SK-N-SH (cell line): ENCODE measurements at regions not wholly inside any gene's neighbourhood (a gene's known extent, or its start where the extent isn't known, plus 50 kb on each side); places are given as distances from the start of the nearest gene placed in this dataset.

ENCODE experiments used
- CTCF ChIA-PET: fragments of 300-600, 350-600 bp; formaldehyde crosslinking; extraction: SDS; loops from one replicate; lab custom pipeline; 2021; lab: Yijun Ruan, JAX
- POLR2A ChIA-PET: fragments of 350-600 bp; sonication (Branson Sonifier 250); formaldehyde crosslinking; extraction: SDS; loops from one replicate; lab custom pipeline; 2020; ENCODE audit warnings: antibody characterized with exemption, inconsistent platforms; lab: Yijun Ruan, JAX
- DNase-seq: peaks from one replicate; pipeline ENCODE4 v3.0.0; 2012
- H2AFZ ChIP-seq: fragments of 200-600 bp; sonication (generic); 2 replicates; pipeline ENCODE4 v1.8.1; 2016; ENCODE audit warnings: antibody characterized with exemption, mild to moderate bottlenecking, low read depth
- H3F3A ChIP-seq: fragments of 200-600 bp; sonication (generic); replicated peaks from 2 replicates; pipeline ENCODE3; 2016; ENCODE audit warnings: antibody characterized with exemption, mild to moderate bottlenecking; ENCODE audit not compliant: insufficient read depth
- H3K27ac ChIP-seq, 2 experiments: fragments of 200-500 bp in 1 of 2; fragments of 200-600 bp in 1 of 2; sonication (Bioruptor generic) in 1 of 2; sonication (generic), shearing (Covaris generic) in 1 of 2; 2 replicates each; pipeline versions ENCODE4 v1.5.1 to v1.6.1; 2014 to 2016; ENCODE audit warnings: low read depth in 2 of 2, inconsistent platforms in 1 of 2, low read length in 1 of 2, mild to moderate bottlenecking in 1 of 2, mixed read lengths in 1 of 2
- H3K27me3 ChIP-seq: fragments of 200-600 bp; sonication (generic), shearing (Covaris generic); 2 replicates; pipeline ENCODE4 v1.6.1; 2016; ENCODE audit warnings: mixed run types; ENCODE audit not compliant: insufficient read depth
- H3K36me3 ChIP-seq, 2 experiments: fragments of 200-500 bp in 1 of 2; fragments of 200-600 bp in 1 of 2; sonication (Bioruptor generic) in 1 of 2; sonication (generic) in 1 of 2; replicated peaks in 1 of 2; 2 replicates each; pipeline versions ENCODE3 to v1.5.1; 2014 to 2016; ENCODE audit warnings: low read length in 1 of 2, mild to moderate bottlenecking in 1 of 2; ENCODE audit not compliant: insufficient read depth in 2 of 2, control insufficient read depth in 1 of 2
- H3K4me1 ChIP-seq, 2 experiments: fragments of 200-500 bp in 1 of 2; fragments of 200-600 bp in 1 of 2; sonication (Bioruptor generic) in 1 of 2; sonication (generic), shearing (Covaris generic) in 1 of 2; 2 replicates each; pipeline versions ENCODE4 v1.5.1 to v1.6.1; 2014 to 2016; ENCODE audit warnings: low read depth in 1 of 2, low read length in 1 of 2, mixed run types in 1 of 2; ENCODE audit not compliant: insufficient read depth in 2 of 2, control insufficient read depth in 1 of 2
- H3K4me2 ChIP-seq: fragments of 200-600 bp; sonication (generic), shearing (Covaris generic); 2 replicates; pipeline ENCODE4 v1.6.1; 2017; ENCODE audit warnings: mixed run types
- H3K4me3 ChIP-seq, 2 experiments: fragments of 200-500 bp in 1 of 2; fragments of 200-600 bp in 1 of 2; sonication (Bioruptor generic) in 1 of 2; sonication (generic), shearing (Covaris generic) in 1 of 2; 2 replicates each; pipeline versions ENCODE4 v1.5.1 to v1.8.1; 2014 to 2016; ENCODE audit warnings: low read depth in 2 of 2, inconsistent platforms in 1 of 2, low read length in 1 of 2, mild to moderate bottlenecking in 1 of 2, mixed read lengths in 1 of 2, moderate library complexity in 1 of 2
- H3K79me2 ChIP-seq: fragments of 200-600 bp; sonication (generic); 2 replicates; pipeline ENCODE4 v1.8.1; 2017; ENCODE audit warnings: mild to moderate bottlenecking; ENCODE audit not compliant: insufficient read depth
- H3K9ac ChIP-seq: fragments of 200-600 bp; sonication (generic); 2 replicates; pipeline ENCODE4 v1.6.1; 2017; ENCODE audit warnings: mixed run types
- H3K9me2 ChIP-seq: fragments of 200-600 bp; sonication (generic); 2 replicates; pipeline ENCODE4 v1.6.1; 2017; ENCODE audit warnings: mixed run types
- H3K9me3 ChIP-seq: fragments of 200-600 bp; sonication (generic); 2 replicates; pipeline ENCODE4 v1.6.1; 2017; ENCODE audit warnings: mixed run types, mild to moderate bottlenecking, moderate library complexity
- H4K20me1 ChIP-seq: fragments of 200-600 bp; sonication (generic); 2 replicates; pipeline ENCODE4 v1.6.1; 2017; ENCODE audit warnings: mild to moderate bottlenecking, mixed run types; ENCODE audit not compliant: insufficient read depth
- EP300 ChIP-seq, 2 experiments: IDR thresholded peaks; 2 replicates each; pipeline versions ENCODE4 v1.4.0 to v1.6.1; 2012; ENCODE audit warnings: borderline replicate concordance in 1 of 2, low read depth in 1 of 2, low read length in 1 of 2
- FOSL2 ChIP-seq: IDR thresholded peaks from 2 replicates; pipeline ENCODE4 v1.4.0; 2012; ENCODE audit warnings: low read depth, mild to moderate bottlenecking, moderate library complexity, borderline replicate concordance
- FOXM1 ChIP-seq: IDR thresholded peaks from 2 replicates; pipeline ENCODE4 v1.4.0; 2012; ENCODE audit warnings: low read depth, mild to moderate bottlenecking
- GABPA ChIP-seq: IDR thresholded peaks from 2 replicates; pipeline ENCODE4 v1.4.0; 2012; ENCODE audit warnings: low read depth, mild to moderate bottlenecking
- JUND ChIP-seq: IDR thresholded peaks from 2 replicates; pipeline ENCODE4 v1.4.0; 2012
- SMC3 ChIP-seq: IDR thresholded peaks from 2 replicates; pipeline ENCODE4 v1.6.1; 2012; ENCODE audit warnings: low read depth, low read length, improper control_type of control experiment
- TAF1 ChIP-seq: IDR thresholded peaks from 2 replicates; pipeline ENCODE4 v1.6.1; 2012; ENCODE audit warnings: low read depth, mild to moderate bottlenecking, low read length, moderate library complexity, borderline replicate concordance
- YY1 ChIP-seq: IDR thresholded peaks from 2 replicates; pipeline ENCODE4 v1.4.0; 2012; ENCODE audit warnings: low read depth, mild to moderate bottlenecking
- whole genome bisulfite sequencing: methylation state at CpG from one replicate; pipeline ENCODE4 v1.1.6; 2017; ENCODE audit warnings: low lambda C conversion rate; 5-methylcytosine and 5-hydroxymethylcytosine counted together
- TF ChIP-seq, protein P1 (sequence below): IDR thresholded peaks from 2 replicates; pipeline ENCODE4 v1.6.1; 2012; ENCODE audit warnings: mild to moderate bottlenecking, low read depth, low read length, moderate library complexity
- TF ChIP-seq, protein P2 (sequence below): IDR thresholded peaks from 2 replicates; pipeline ENCODE4 v1.4.0; 2012; ENCODE audit warnings: low read depth, borderline replicate concordance
- TF ChIP-seq, protein P3 (sequence below): IDR thresholded peaks from 2 replicates; pipeline ENCODE4 v1.4.0; 2012; ENCODE audit warnings: low read depth, borderline replicate concordance
- TF ChIP-seq, protein P4 (sequence below): IDR thresholded peaks from 2 replicates; pipeline ENCODE4 v1.4.0; 2012; ENCODE audit warnings: low read depth

DNA sequence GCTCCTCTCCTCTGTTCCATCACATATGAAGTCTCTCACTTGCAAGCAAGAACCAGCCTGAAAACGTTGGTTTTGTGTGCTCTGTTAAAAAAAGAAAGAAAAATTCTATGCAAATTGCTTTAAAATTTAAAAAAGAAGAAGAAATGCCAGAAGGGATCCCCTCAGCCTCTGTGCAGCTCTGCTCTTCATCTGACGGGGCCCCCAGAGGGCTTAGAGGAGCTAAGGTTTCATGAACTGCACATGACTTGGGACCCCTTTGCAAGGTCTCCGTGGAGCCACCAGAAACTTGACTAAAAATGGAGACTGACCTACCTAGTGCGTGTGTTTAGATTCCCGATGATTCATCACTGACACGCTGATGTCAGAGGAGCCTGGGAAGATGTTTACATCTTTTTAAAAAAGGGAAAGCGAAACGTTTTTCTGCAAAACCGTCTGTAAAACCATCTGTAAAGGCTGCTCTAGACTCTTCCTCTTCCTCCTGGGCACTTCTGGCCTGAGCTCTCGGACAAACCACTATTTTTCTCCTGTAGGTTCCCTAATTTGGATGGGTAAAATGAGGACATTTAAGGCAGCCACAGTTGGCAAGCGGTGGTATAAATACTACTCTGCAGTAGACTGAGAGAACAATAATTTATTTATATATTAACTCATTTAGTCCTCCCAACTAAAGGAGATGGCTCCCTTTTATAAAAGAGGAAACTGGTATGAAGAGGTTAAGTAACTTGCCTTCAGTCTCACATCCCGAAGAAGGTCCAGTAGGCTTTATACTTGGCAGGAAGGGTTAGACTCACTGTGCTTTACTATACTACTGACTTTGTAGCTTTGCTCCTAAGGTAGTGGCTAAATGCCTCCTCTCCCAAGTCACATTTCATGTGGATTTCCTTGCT lies 67.2 kb upstream of the POLG start:
- peak overlapping the region in 1 of 2 experiments; percentile 59; a peak in 3 of 4 replicates for H3K27ac ChIP-seq
- TF ChIP-seq, protein P1, sequence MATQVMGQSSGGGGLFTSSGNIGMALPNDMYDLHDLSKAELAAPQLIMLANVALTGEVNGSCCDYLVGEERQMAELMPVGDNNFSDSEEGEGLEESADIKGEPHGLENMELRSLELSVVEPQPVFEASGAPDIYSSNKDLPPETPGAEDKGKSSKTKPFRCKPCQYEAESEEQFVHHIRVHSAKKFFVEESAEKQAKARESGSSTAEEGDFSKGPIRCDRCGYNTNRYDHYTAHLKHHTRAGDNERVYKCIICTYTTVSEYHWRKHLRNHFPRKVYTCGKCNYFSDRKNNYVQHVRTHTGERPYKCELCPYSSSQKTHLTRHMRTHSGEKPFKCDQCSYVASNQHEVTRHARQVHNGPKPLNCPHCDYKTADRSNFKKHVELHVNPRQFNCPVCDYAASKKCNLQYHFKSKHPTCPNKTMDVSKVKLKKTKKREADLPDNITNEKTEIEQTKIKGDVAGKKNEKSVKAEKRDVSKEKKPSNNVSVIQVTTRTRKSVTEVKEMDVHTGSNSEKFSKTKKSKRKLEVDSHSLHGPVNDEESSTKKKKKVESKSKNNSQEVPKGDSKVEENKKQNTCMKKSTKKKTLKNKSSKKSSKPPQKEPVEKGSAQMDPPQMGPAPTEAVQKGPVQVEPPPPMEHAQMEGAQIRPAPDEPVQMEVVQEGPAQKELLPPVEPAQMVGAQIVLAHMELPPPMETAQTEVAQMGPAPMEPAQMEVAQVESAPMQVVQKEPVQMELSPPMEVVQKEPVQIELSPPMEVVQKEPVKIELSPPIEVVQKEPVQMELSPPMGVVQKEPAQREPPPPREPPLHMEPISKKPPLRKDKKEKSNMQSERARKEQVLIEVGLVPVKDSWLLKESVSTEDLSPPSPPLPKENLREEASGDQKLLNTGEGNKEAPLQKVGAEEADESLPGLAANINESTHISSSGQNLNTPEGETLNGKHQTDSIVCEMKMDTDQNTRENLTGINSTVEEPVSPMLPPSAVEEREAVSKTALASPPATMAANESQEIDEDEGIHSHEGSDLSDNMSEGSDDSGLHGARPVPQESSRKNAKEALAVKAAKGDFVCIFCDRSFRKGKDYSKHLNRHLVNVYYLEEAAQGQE, result no peak
- no peak for TF ChIP-seq EP300 (IDR thresholded peaks at IDR 0.05; ENCODE audit: borderline replicate concordance in 1 of 2, low read depth in 1 of 2, low read length in 1 of 2)
- no peak for TF ChIP-seq GABPA
- TF ChIP-seq FOSL2, result peak; percentile 61; the same call in 1 of the 2 replicates
- 0 out of 2 replicates have a peak, but pooled peaks have one; percentile 19 for TF ChIP-seq YY1
- no peak for TF ChIP-seq TAF1
- TF ChIP-seq, protein P2, sequence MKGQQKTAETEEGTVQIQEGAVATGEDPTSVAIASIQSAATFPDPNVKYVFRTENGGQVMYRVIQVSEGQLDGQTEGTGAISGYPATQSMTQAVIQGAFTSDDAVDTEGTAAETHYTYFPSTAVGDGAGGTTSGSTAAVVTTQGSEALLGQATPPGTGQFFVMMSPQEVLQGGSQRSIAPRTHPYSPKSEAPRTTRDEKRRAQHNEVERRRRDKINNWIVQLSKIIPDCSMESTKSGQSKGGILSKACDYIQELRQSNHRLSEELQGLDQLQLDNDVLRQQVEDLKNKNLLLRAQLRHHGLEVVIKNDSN, result no peak
- TF ChIP-seq, protein P3, sequence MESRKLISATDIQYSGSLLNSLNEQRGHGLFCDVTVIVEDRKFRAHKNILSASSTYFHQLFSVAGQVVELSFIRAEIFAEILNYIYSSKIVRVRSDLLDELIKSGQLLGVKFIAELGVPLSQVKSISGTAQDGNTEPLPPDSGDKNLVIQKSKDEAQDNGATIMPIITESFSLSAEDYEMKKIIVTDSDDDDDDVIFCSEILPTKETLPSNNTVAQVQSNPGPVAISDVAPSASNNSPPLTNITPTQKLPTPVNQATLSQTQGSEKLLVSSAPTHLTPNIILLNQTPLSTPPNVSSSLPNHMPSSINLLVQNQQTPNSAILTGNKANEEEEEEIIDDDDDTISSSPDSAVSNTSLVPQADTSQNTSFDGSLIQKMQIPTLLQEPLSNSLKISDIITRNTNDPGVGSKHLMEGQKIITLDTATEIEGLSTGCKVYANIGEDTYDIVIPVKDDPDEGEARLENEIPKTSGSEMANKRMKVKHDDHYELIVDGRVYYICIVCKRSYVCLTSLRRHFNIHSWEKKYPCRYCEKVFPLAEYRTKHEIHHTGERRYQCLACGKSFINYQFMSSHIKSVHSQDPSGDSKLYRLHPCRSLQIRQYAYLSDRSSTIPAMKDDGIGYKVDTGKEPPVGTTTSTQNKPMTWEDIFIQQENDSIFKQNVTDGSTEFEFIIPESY, result no peak
- no peak for TF ChIP-seq FOXM1
- 0 out of 2 replicates have a peak, but pooled peaks have one; percentile 28 for TF ChIP-seq JUND
- no peak for TF ChIP-seq SMC3
- TF ChIP-seq, protein P4, sequence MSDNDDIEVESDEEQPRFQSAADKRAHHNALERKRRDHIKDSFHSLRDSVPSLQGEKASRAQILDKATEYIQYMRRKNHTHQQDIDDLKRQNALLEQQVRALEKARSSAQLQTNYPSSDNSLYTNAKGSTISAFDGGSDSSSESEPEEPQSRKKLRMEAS, result 0 out of 2 replicates have a peak, but pooled peaks have one; percentile 25
- TF ChIP-seq, all 33 proteins: peak for 4
- Histone ChIP-seq H4K20me1 (no peaks in the 10 kb centered on the region), H2AFZ (peak overlapping the region; percentile 62; the same call in 1 of the 2 replicates), H3K4me3 (peak overlapping the region in 1 of 2 experiments; percentile 31; a peak in 2 of 4 replicates), H3K79me2 (peaks cover 9% of the 10 kb centered on the region; the same call in 1 of the 2 replicates), H3K9me2 (no peaks in the 10 kb centered on the region), H3K9ac (no peak overlapping the region), H3K9me3 (no peaks in the 10 kb centered on the region), H3K27me3 (no peaks in the 10 kb centered on the region), H3F3A (peaks cover 13% of the 10 kb centered on the region), H3K4me1 (peaks cover 0 to 22% of the 10 kb centered on the region in 2 experiments; a peak in 2 of 4 replicates), H3K4me2 (peak overlapping the region; percentile 92), H3K36me3 (no peaks in the 10 kb centered on the region)
- ChIA-PET CTCF (interaction anchor here (0.7 to 31.1 kb wide), 10 partner anchors 13 to 70 kb away, joined by 4 to 766 read pairs (median 20); partner anchors contain the start of gene POLG), POLR2A (interaction anchor here (2.4 kb wide), 1 partner anchor 40 kb away, joined by 8 read pairs; no protein-coding TSS in a partner anchor)
- no peak for DNase-seq
- 46% methylated on average over 12 of the region's 12 CpGs for WGBS
